CMK (cell line): ENCODE measurements at regions not wholly inside any gene's neighbourhood (a gene's known extent, or its start where the extent isn't known, plus 50 kb on each side); places are given as distances from the start of the nearest gene placed in this dataset.
"Not testable (repeated sequence)": the region's sequence is repeated elsewhere in the genome, so short reads cannot be mapped to it uniquely, and the experiment has no call there.

ENCODE experiments used
- DNase-seq: peaks from one replicate; pipeline ENCODE4 v3.0.0-alpha.2; 2010; ENCODE audit warnings: low read depth

GRCh38 chr2:146477383-146477782, 1367.4 kb upstream of the ACVR2A start:
- DNase-seq, result no peak

- no peak for DNase-seq
These were observed 1376.3 kb upstream of the ACVR2A start for GRCh38 chr2:146468578-146468977.

- no peak for DNase-seq
These were observed 1377.4 kb upstream of the ACVR2A start for GRCh38 chr2:146467425-146467824.

DNA sequence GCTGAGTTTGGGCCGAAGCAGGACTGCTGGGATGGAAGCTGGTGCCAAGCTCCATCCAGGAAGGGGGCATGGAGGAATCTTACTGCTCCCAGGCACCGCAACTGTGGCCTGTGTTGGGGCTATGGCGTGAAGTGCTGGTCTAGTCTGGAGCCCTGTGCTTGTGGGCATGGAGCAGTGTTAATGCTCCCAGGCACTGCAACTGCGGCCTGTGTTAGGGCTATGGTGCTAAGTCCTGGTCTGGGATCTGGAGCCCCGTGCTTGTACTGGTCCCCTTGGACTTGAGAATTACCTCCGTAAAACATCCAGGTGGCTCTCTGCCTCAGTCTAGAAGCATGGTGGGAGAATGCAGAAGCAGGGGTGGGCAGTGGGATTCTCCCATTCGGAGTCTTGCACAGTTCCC, 1379.4 kb upstream of the ACVR2A start:
- no peak for DNase-seq

GRCh38 chr2:146461068-146461467, 1383.8 kb upstream of the ACVR2A start:
- DNase-seq, result no peak

DNA sequence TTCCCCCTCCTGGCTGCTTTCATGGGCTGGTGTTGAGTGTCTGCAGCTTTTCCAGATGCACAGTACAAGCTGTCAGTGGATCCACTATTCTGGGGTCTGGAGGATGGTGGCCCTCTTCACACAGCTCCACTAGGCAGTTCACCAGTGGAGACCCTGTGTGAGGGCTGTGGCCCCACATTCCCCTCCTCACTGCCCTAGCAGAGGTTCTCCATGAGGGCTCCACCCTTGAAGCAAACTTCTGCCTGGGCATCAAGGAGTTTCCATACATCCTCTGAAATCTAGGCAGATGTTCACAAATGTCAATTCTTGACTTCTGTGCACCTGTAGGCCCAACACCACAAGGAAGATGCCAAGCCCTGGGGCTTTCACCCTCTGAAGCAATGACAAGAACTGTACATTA, 1386.2 kb upstream of the ACVR2A start:
- no peak for DNase-seq

- no peak for DNase-seq
These were observed 1387.6 kb upstream of the ACVR2A start for GRCh38 chr2:146457221-146457620.

DNA sequence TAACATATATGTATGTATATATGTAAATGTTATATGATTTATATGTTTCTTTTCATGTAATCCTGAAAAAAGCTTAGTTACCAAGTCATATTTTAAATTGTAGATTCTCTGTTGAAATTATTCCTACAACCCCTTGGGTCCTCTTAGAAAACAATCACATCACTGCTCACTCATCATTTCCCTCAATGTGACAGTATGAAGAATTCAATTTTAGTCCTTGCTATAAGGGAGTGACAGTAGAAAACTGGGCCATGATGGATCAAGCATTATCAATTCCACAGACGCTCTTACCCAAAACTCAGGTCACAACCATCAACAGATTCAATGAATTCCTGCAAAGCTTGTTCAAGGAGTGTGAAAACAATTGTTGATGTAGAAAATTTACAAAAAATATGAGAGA, 1389.5 kb upstream of the ACVR2A start:
- no peak for DNase-seq

DNA sequence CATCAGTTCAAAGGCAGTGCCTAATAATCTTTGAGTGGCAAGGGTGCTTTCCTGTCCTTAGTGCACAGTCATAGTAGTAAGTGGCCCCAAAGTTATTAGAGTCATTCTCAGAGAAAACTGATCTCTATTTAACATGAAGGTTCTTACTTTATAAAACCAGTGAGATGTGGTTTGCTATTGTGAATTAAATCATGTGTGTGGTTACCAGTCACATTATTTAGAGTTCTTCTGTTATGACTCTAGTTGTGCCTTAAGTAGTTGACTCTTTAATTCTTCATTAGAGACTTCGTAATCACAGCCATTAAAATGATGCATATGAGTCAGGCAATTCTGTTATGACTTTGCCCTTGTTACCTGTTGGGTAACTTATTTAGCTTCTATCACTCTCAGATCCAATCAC, 1392.9 kb upstream of the ACVR2A start:
- DNase-seq, result no peak

- DNase-seq, result no peak
These were observed 1394.7 kb upstream of the ACVR2A start for GRCh38 chr2:146450131-146450530.

GRCh38 chr2:146444987-146445386, 1399.8 kb upstream of the ACVR2A start:
- no peak for DNase-seq

DNA sequence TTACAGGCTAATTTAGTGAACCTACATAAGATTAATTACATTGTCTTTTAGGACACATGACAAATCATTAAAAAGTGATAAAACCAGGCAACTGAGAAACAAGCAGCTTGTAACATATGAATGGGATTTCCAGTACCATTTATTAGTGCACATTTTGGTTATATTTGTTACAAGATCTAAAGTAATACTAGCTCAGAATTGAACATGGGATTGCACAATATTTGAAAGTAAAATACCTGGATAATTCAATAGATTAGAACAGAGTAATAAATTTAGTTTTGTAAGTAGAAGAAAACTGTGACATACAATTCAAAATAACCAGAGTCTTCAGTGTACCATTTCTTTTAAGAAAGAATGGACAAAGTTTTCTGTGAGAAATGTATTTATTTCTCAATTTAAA, 1400.7 kb upstream of the ACVR2A start:
- no peak for DNase-seq

DNA sequence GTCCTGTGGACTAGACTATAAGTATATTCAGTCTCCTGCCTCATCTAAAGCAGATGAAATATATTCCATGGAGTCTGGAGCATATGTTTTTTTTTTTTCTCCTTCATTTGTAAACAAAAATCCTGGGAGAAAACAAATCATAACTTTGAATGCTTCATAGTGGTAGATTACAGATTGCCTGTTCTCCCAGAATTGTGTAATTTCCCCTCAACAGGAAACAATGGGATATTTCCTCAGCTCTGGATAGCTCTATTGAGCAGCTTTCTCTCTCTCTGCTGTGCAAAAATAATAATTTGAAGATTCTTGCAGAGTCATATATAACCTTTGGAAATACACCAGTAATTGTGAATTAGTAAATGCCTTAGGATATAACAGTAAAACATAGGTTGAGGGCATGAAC, 1406.6 kb upstream of the ACVR2A start:
- no peak for DNase-seq

DNA sequence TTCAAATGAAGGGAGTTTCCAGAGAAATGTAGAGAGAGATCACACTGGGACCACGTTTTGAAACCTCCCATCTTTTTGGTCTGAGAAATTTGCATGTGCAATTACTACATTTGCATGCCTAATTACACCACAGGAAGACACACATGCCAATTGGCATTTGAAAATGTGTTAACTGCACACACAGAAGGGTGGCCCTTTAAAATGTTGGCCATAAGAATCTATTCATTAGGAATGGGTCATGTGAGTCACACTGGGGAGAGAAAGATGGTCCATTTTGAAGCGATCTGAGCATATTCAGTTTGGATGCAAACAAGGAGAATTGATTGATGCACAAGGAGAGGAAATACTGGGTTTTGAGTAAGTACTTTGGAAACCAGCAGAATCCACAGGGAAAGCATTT, 1407.1 kb upstream of the ACVR2A start:
- no peak for DNase-seq

- no peak for DNase-seq
These were observed 1411.5 kb upstream of the ACVR2A start for GRCh38 chr2:146433116-146433875.

DNA sequence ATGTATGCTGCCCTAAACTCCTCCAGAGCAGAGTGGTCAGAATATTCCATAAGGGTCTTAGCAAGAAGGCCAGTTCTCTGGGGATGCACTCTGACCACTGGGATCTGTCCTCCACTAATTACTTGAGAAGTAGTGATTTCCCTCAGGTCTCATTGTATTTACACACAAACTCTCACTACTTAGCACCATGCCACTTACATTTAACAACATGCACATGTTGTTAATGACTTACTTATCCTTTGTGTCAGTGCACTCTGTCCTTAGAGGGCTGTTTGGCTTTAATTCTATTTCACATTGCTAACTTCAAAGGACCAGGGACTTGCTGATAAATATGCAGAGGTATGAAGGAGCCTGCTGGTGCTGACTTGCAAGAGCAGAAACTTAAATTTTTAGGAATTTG, 1415.5 kb upstream of the ACVR2A start:
- DNase-seq, result no peak

GRCh38 chr2:146417942-146418341, 1426.9 kb upstream of the ACVR2A start:
- no peak for DNase-seq

DNA sequence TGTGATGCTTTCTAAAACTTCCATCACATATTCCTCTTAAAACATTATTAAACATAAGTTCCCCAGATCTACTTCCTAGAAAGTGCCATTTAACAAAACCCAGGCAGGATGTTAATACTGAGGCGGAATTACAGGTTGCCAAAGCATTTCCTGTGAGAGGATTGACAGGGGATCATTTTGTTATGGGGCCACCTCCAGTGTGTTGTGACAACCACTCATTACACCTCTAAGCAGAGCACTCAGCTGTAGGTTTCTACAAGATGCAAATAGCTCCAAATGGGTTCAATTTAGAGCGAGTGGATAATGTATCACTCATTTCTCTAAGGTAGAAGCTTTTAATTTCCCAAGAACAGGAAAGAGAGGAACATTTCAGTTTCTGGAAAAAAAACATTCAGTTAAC, 1429.5 kb upstream of the ACVR2A start:
- no peak for DNase-seq

DNA sequence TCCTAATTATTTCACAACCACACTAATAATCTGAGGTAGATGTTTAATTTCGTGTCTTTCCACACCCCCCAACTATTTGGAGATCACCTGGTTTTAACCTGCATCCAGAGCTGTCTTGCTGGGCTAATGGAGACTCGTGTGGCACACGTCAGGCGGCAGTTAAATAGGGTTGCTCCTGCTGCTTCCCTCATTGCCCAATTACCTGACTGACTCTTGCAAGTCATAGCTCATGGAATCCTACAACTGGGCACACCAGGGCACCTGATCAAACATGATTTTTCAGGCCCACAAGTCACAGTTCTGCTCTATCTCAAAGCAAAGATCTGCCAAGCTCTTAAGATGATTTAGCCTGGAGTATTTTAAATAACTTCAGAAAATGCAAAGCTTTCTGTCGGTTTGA, 1430.4 kb upstream of the ACVR2A start:
- no peak for DNase-seq

DNA sequence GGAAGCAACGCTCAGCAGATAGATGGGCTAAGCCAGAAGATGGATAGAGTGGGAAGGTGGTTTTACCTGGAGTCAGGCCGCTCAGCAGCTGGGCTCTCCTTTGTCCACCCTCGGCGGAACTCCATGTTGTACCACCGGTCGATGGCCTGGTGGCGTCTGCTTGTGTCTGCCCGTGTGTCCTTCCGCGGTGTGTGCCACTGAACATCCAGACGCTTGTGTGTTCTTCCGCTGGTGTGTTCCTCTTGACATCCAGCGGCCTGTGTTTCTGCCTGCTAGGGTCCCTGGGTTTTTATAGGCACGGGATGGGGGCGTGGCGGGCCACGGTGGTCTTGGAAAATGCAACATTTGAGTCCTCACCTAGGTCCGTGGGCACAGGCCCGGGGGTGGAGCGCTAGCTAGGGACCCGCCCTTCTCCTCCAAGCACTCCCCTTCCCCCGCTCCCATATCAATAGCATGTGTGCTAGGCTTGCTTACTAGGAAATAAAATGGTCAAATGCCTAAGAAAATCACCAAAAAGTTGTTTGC, 1431.7 kb upstream of the ACVR2A start:
- no peak for DNase-seq

- DNase-seq, result peak; percentile 20
These were observed 1432.2 kb upstream of the ACVR2A start for GRCh38 chr2:146412625-146413024.

DNA sequence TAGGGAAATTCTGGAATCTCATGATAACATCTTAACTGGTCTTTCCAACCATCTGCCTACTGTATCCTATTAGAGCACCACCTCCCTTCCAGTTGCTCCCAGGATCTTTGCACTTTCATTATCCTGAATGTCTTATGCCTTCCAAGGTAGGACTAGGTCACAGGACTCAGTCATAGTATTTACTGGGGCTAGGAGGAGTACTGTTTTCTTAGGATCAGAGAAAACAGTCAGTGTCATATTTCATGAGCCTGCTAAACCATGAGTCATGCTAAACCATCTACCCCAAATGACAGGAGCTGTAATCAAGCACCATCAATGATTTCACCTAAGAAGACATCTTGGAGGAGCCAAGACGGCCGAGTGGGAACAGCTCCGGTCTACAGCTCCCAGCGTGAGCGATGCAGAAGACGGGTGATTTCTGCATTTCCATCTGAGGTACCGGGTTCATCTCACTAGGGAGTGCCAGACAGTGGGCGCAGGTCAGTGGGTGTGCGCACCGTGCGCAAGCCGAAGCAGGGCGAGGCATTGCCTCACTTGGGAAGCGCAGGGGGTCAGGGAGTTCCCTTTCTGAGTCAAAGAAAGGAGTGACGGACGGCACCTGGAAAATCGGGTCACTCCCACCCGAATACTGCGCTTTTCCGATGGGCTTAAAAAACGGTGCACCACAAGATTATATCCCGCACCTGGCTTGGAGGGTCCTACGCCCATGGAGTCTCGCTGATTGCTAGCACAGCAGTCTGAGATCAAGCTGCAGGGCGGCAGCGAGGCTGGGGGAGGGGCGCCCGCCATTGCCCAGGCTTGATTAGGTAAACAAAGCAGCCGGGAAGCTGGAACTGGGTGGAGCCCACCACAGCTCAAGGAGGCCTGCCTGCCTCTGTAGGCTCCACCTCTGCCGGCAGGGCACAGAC, 1439.2 kb upstream of the ACVR2A start:
- not testable (repeated sequence) for DNase-seq

GRCh38 chr2:146403546-146404160, 1441.2 kb upstream of the ACVR2A start:
- not testable (repeated sequence) for DNase-seq
